CD4-positive, alpha-beta T cell (primary cell): ENCODE measurements at regions not wholly inside any gene's neighbourhood (a gene's known extent, or its start where the extent isn't known, plus 50 kb on each side); places are given as distances from the start of the nearest gene placed in this dataset.

ENCODE experiments used
- ATAC-seq: fragments of 200-7000 bp; cut with Tn5 transposase; one replicate; pipeline ENCODE4 v1.10.0; 2022; ENCODE audit warnings: mild to moderate bottlenecking; ENCODE audit not compliant: poor library complexity
- CTCF ChIA-PET: fragments of 350-600 bp; sonication (Branson Sonifier 250); formaldehyde crosslinking; loops from one replicate; lab custom pipeline; 2021; ENCODE audit warnings: antibody characterized with exemption, inconsistent platforms; lab: Charles Lee
- POLR2A ChIA-PET: fragments of 350-600 bp; sonication (Branson Sonifier 250); formaldehyde crosslinking; loops from one replicate; lab custom pipeline; 2021; ENCODE audit warnings: antibody characterized with exemption, inconsistent platforms; lab: Charles Lee
- DNase-seq, 14 experiments: peaks; one replicate each; pipeline ENCODE4 v3.0.0-alpha.2; 2013 to 2020; ENCODE audit warnings: mixed read lengths in 2 of 14
- H3K27ac ChIP-seq, 2 donors: one replicate each; pipeline versions ENCODE4 v1.5.1 to v1.7.0; 2013; ENCODE audit warnings: low read length in 2 of 2, low read depth in 1 of 2, mild to moderate bottlenecking in 1 of 2
- H3K27me3 ChIP-seq, 2 experiments: 1 replicate in 1 of 2; 2 replicates in 1 of 2; pipeline versions ENCODE4 v1.6.1 to v1.7.0; 2013; ENCODE audit warnings: low read length in 2 of 2, control low read depth in 1 of 2, mild to moderate bottlenecking in 1 of 2, moderate library complexity in 1 of 2; ENCODE audit not compliant: insufficient read depth in 2 of 2, control insufficient read depth in 1 of 2
- H3K36me3 ChIP-seq: one replicate; pipeline ENCODE4 v1.6.1; 2013; ENCODE audit warnings: low read length, control low read depth; ENCODE audit not compliant: insufficient read depth
- H3K4me1 ChIP-seq: one replicate; pipeline ENCODE4 v1.6.1; 2013; ENCODE audit warnings: low read length, control low read depth; ENCODE audit not compliant: insufficient read depth
- H3K4me3 ChIP-seq: one replicate; pipeline ENCODE4 v1.5.1; 2013; ENCODE audit warnings: mild to moderate bottlenecking, low read length, moderate library complexity
- H3K9me3 ChIP-seq, 2 experiments: 1 replicate in 1 of 2; 2 replicates in 1 of 2; pipeline versions ENCODE4 v1.6.1 to v1.7.0; 2013; ENCODE audit warnings: low read length in 2 of 2, mild to moderate bottlenecking in 2 of 2, control low read depth in 1 of 2, moderate library complexity in 1 of 2; ENCODE audit not compliant: control insufficient read depth in 1 of 2, insufficient read depth in 1 of 2
- H3K27ac Mint-ChIP-seq: one replicate; pipeline ENCODE4 v1.8.0; 2020; ENCODE audit warnings: mixed read lengths
- H3K27me3 Mint-ChIP-seq: one replicate; pipeline ENCODE4 v1.8.0; 2021; ENCODE audit warnings: mixed read lengths
- H3K36me3 Mint-ChIP-seq: one replicate; pipeline ENCODE4 v1.8.0; 2021; ENCODE audit warnings: low read depth, mixed read lengths
- H3K4me1 Mint-ChIP-seq: one replicate; pipeline ENCODE4 v1.8.0; 2021; ENCODE audit warnings: low read depth, mixed read lengths
- H3K4me3 Mint-ChIP-seq: one replicate; pipeline ENCODE4 v1.8.0; 2020; ENCODE audit warnings: mild to moderate bottlenecking, mixed read lengths
- H3K9me3 Mint-ChIP-seq: one replicate; pipeline ENCODE4 v1.8.0; 2020; ENCODE audit warnings: mixed read lengths
- intact Hi-C, 2 experiments: fragments of 100-400 bp; cut with DNase I in 1 of 2; cut with micrococcal nuclease in 1 of 2; formaldehyde crosslinking; loops; one replicate each; pipeline versions ENCODE4 v1.15.1 to v1.9.0; 2023 to 2025; cut with DNase I, micrococcal nuclease
- TF ChIP-seq, protein P1 (sequence below): fragments of 200-600 bp; IDR thresholded peaks from one replicate; pipeline ENCODE4 v1.8.0; 2022; ENCODE audit warnings: antibody characterized with exemption, mild to moderate bottlenecking

DNA sequence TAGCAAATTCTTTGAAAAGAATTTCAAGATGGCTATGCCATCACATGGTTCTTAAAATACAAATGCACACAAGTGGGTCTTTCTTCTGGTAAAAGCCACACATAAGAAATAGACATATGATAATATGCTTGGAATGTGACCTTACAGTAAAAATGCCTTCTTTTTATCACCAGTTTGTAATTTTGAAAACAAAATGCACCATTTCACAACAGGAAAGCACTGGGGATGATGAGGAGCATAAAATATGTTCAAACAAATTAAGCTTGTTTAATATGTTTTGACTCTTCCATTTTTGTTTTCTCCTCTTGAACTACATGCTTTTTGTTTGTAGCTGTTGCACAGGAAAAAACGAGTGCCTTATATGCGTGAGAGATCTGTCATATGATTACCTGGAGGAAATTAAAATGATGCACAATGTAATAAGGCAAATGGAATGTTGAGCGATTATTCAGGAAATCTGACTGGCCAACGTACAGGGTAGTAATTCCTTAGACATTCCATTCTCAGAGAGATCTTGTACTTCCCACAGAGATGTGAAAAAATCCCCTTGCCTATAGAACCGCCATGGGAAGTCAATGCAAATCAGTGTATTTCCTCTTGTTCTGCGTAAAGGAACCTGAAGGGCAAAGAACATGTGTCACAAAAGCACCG, 911.6 kb downstream of the TFAP2A start:
- Histone ChIP-seq H3K27me3 (no peaks in the 10 kb centered on the region), H3K4me3 (no peak overlapping the region), H3K27ac (no peak overlapping the region), H3K9me3 (peaks cover 0 to 10% of the 10 kb centered on the region in 2 experiments), H3K4me1 (no peaks in the 10 kb centered on the region), H3K36me3 (no peaks in the 10 kb centered on the region)
- Mint-ChIP-seq H3K4me3 (no peak overlapping the region), H3K9me3 (peaks cover 8% of the 10 kb centered on the region), H3K4me1 (no peaks in the 10 kb centered on the region), H3K36me3 (no peaks in the 10 kb centered on the region), H3K27ac (no peak overlapping the region), H3K27me3 (no peaks in the 10 kb centered on the region)
- ChIA-PET CTCF (no interaction called here), POLR2A (no interaction called here)
- intact Hi-C loops, result no loop called here
- TF ChIP-seq, protein P1, sequence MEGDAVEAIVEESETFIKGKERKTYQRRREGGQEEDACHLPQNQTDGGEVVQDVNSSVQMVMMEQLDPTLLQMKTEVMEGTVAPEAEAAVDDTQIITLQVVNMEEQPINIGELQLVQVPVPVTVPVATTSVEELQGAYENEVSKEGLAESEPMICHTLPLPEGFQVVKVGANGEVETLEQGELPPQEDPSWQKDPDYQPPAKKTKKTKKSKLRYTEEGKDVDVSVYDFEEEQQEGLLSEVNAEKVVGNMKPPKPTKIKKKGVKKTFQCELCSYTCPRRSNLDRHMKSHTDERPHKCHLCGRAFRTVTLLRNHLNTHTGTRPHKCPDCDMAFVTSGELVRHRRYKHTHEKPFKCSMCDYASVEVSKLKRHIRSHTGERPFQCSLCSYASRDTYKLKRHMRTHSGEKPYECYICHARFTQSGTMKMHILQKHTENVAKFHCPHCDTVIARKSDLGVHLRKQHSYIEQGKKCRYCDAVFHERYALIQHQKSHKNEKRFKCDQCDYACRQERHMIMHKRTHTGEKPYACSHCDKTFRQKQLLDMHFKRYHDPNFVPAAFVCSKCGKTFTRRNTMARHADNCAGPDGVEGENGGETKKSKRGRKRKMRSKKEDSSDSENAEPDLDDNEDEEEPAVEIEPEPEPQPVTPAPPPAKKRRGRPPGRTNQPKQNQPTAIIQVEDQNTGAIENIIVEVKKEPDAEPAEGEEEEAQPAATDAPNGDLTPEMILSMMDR, result no peak
- ATAC-seq (no peak), DNase-seq (no peak)

GRCh38 chr6:9499709-9500108, 915.2 kb downstream of the TFAP2A start:
- Mint-ChIP-seq H3K9me3 (peaks cover 4% of the 10 kb centered on the region), H3K36me3 (no peaks in the 10 kb centered on the region), H3K27ac (no peak overlapping the region), H3K4me1 (no peaks in the 10 kb centered on the region), H3K4me3 (no peak overlapping the region), H3K27me3 (peaks cover 3% of the 10 kb centered on the region)
- ATAC-seq (no peak), DNase-seq (no peak)
- Histone ChIP-seq H3K4me1 (no peaks in the 10 kb centered on the region), H3K27me3 (no peaks in the 10 kb centered on the region), H3K36me3 (no peaks in the 10 kb centered on the region), H3K9me3 (peaks cover 7 to 15% of the 10 kb centered on the region in 2 experiments), H3K27ac (no peak overlapping the region), H3K4me3 (no peak overlapping the region)
- intact Hi-C loops, result no loop called here
- ChIA-PET CTCF (no interaction called here), POLR2A (no interaction called here)
- TF ChIP-seq, protein P1, result no peak

GRCh38 chr6:9496837-9497236, 918.0 kb downstream of the TFAP2A start:
- Mint-ChIP-seq H3K36me3 (no peaks in the 10 kb centered on the region), H3K4me1 (no peaks in the 10 kb centered on the region), H3K27me3 (peaks cover 4% of the 10 kb centered on the region), H3K4me3 (no peak overlapping the region), H3K9me3 (no peaks in the 10 kb centered on the region), H3K27ac (no peak overlapping the region)
- H3K27me3 ChIP-seq, result no peaks in the 10 kb centered on the region
- no peak overlapping the region for H3K4me3 ChIP-seq
- ATAC-seq (no peak), DNase-seq (no peak)
- TF ChIP-seq, protein P1, result no peak
- no peaks in the 10 kb centered on the region for H3K36me3 ChIP-seq
- CTCF ChIA-PET, result no interaction called here
- intact Hi-C loops, result no loop called here
- no peaks in the 10 kb centered on the region for H3K4me1 ChIP-seq
- H3K27ac ChIP-seq, result no peak overlapping the region
- POLR2A ChIA-PET, result no interaction called here
- H3K9me3 ChIP-seq, result peaks cover 7 to 15% of the 10 kb centered on the region in 2 experiments
